NCI-H345 (cell line): ENCODE measurements at regions not wholly inside any gene's neighbourhood (a gene's known extent, or its start where the extent isn't known, plus 50 kb on each side); places are given as distances from the start of the nearest gene placed in this dataset.

Source experiments
- DNase-seq: peaks from one replicate; lab custom pipeline; 2025; lab: John Stamatoyannopoulos, UW

GRCh38 chr6:14693301-14694192, 552.3 kb upstream of the JARID2 start:
- no peak for DNase-seq

DNA sequence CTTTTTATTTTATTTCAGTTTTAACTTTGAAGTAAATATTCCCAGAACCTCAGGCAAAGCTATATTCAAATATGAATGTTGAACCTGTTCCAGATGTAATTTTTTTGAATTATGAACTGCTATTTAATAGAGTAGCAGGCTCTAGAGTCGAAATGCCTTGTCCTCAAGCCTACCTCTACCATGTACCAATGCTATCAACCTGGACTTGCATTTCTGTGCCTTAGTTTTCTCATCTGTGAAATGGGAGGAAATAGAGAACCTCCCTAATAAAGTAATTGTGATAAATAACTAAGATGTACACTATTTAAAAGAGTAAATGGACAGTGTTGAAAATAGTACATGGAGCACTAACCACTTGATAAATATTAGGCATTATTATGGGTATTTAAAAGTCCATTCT, 551.6 kb upstream of the JARID2 start:
- no peak for DNase-seq

DNA sequence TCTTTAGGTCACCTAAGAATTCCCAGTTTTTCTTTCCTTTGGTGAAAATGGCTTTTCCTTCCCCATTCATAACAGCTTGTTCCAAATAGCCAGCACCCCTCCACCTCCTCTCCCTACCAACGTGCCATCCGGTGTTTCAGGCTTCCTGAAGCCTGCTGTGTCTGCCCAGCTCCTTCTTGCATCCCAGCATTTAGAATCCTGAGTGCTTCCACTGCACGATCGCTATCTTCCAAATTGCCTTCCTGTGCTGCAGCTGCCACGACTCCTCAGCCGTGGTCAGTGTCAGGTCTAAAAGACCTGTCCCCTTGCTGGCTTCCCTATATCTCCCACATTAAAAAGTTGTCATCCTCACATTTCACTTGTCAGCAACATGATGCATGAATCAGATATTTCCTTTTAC, 550.3 kb upstream of the JARID2 start:
- DNase-seq, result no peak

GRCh38 chr6:14696367-14696766, 549.5 kb upstream of the JARID2 start:
- no peak for DNase-seq

DNA sequence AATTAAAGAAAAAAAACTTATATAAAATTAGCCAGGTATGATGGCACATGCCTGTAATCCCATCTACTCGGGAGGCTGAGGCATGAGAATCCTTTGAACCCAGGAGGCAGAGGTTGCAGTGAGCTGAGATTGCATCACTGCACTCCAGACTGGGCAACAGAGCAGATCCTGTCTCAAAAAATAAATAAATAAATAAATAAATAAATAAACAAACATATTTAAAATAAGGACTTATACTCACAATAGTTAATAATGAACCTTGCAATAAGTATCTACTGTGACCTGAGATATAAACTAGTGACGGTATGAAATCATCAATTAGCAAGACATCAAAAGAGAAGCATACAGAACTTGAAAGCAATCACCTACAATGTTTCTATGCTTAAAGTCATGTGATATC, 548.4 kb upstream of the JARID2 start:
- DNase-seq, result no peak

- no peak for DNase-seq
Observed at GRCh38 chr6:14699803-14700601, 545.9 kb upstream of the JARID2 start.

DNA sequence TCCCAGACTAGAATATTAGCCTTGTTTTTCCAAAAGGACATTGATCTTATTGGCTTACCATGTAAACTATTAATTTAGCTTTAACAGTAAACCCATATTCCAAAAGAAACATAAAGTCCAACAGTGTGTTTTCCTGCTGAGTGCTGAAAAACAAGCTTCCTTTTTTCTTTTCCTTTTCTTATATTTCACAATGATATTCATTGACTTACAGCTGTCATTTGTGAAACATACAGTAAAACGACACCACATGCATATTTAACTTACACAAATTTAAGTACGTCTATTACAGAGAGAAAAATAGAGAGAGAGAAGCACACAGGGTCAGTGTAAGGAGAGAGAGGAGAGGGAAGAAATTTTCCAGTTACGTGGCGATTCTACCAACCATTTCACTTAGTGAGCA, 543.9 kb upstream of the JARID2 start:
- DNase-seq, result no peak

- no peak for DNase-seq
Observed at GRCh38 chr6:14702678-14703077, 543.2 kb upstream of the JARID2 start.

DNA sequence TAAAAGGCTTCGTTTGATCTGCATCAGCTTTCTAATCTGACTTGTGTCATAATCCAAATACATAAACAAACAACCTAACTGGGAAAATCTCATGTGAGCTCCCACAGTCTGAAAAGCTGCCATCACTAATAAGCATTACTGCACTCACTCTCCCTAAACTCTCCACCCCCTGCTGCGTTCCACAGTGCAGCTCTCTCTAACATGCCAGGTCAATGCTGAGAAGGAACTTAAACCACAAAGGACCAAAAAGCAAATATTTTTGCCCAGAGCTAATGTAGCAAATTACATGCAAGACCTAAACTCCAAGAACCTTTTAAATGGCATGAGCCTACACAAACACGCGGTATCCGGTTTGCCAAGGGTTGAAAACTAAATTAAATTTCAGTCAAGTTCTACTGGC, 542.3 kb upstream of the JARID2 start:
- DNase-seq, result no peak

- DNase-seq, result no peak
Observed at GRCh38 chr6:14704383-14705271, 541.2 kb upstream of the JARID2 start.

- DNase-seq, result no peak
Observed at GRCh38 chr6:14705841-14706377, 540.0 kb upstream of the JARID2 start.

DNA sequence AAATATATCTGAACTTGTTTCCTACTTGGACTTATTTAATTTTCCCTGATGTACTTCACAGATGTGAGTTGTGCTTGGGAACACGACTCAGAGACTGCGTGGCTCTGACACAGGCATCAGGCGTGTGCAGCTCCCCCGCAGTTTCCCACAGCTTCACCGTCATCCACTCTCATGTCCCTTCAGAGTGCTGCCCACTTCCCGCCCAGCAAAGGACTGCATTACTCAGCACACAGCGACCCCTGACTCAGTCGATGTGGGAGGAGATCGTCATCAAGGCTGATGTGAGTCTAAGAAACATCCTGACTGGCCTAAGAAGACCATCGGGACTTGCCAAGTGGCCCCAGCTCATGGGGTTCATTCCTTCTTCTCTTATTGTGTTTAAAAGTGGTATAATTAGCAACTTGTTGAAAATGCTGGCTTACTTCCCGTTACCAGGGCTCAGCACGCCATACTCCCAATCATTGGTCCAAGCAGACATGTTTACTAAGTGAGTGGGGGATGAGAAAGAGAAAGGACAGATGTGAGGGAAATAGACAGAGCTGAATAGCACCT, 539.4 kb upstream of the JARID2 start:
- no peak for DNase-seq

GRCh38 chr6:14707276-14707675, 538.6 kb upstream of the JARID2 start:
- no peak for DNase-seq

GRCh38 chr6:14707971-14708465, 537.9 kb upstream of the JARID2 start:
- no peak for DNase-seq

DNA sequence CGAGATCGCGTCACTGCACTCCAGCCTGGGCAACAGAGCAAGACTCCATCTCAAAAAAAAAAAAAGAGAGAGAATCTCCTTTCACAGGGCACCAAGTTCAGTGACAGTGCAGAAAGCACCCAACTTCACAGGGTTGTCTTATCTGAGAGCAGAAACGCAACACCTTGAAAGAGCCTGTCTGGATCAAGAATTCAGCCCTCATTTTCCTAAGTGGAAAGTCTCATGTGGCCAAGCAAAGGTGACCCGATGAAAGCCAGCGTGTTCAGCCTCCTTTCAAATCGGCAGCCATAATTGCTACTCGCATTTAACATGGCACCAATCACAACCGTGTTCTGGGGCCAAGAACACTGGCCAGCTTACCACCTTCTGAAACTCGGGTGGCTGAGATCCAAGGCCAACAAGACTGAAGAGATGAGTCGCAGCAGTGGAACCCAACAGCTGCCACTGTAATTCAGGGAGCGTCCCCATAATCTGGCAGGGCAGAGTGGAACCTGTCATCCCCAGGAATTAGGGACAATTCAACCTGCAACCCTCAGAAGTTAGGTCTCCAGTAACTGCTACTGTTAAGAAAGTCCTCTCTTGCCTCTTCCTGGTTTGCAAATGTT, 536.7 kb upstream of the JARID2 start:
- no peak for DNase-seq

GRCh38 chr6:14709900-14710299, 536.0 kb upstream of the JARID2 start:
- no peak for DNase-seq

DNA sequence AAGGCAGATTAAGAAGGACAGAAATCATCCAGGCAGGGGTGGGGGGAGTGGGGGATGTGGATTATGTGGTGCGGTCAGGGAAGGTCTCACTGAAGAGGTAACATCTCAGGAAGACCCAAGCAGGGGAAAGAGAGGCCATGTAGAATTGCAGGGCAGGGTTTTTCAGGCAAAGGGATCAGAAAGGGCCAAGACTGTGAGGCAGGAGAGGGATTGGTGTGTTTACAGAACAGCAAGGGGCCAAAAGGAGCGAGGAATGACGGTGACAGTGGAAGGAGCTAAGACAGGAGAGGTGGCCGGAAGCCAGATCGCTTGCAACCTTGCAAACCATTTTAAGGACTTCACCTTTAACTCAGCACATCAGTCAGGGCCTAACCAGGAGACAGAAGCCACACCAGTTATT, 535.4 kb upstream of the JARID2 start:
- no peak for DNase-seq

GRCh38 chr6:14711056-14711703, 534.7 kb upstream of the JARID2 start:
- DNase-seq, result no peak

GRCh38 chr6:14711704-14712379, 534.0 kb upstream of the JARID2 start:
- no peak for DNase-seq
